ENCODE measurements at regions not wholly inside any gene's neighbourhood (a gene's known extent, or its start where the extent isn't known, plus 50 kb on each side); places are given as distances from the start of the nearest gene placed in this dataset.
"Not testable (repeated sequence)": the region's sequence is repeated elsewhere in the genome, so short reads cannot be mapped to it uniquely, and the experiment has no call there.

GRCh38 chr7:69076566-69076965 is 521.7 kb upstream of the AUTS2 start:
- DNase-seq = no peak

GRCh38 chr7:69078997-69079769 is 519.1 kb upstream of the AUTS2 start:
- DNase-seq = no peak

- DNase-seq = not testable (repeated sequence)
Measured at GRCh38 chr7:69087281-69087680, 511.0 kb upstream of the AUTS2 start.

GRCh38 chr7:69088185-69088584 is 510.1 kb upstream of the AUTS2 start:
- no peak for DNase-seq

- no peak for DNase-seq
Measured at GRCh38 chr7:69090936-69091335, 507.3 kb upstream of the AUTS2 start.

GRCh38 chr7:69091521-69091920 is 506.8 kb upstream of the AUTS2 start:
- DNase-seq = no peak

- DNase-seq = no peak
Measured at GRCh38 chr7:69095127-69095526, 503.1 kb upstream of the AUTS2 start.

- no peak for DNase-seq
Measured at GRCh38 chr7:69095649-69096048, 502.6 kb upstream of the AUTS2 start.

GRCh38 chr7:69104023-69104422 is 494.3 kb upstream of the AUTS2 start:
- DNase-seq = no peak

- no peak for DNase-seq
Measured at GRCh38 chr7:69105092-69105491, 493.2 kb upstream of the AUTS2 start.

GRCh38 chr7:69105981-69106380 is 492.3 kb upstream of the AUTS2 start:
- DNase-seq = no peak

GRCh38 chr7:69106449-69106848 is 491.8 kb upstream of the AUTS2 start:
- not testable (repeated sequence) for DNase-seq

- DNase-seq = not testable (repeated sequence)
Measured at GRCh38 chr7:69106946-69107345, 491.3 kb upstream of the AUTS2 start.

- no peak for DNase-seq
Measured at GRCh38 chr7:69108097-69108496, 490.2 kb upstream of the AUTS2 start.

GRCh38 chr7:69109246-69109645 is 489.0 kb upstream of the AUTS2 start:
- DNase-seq = no peak

- no peak for DNase-seq
Measured at GRCh38 chr7:69109879-69110278, 488.4 kb upstream of the AUTS2 start.

GRCh38 chr7:69110450-69111050 is 487.7 kb upstream of the AUTS2 start:
- no peak for DNase-seq

GRCh38 chr7:69114374-69114773 is 483.9 kb upstream of the AUTS2 start:
- DNase-seq = no peak

- no peak for DNase-seq
Measured at GRCh38 chr7:69115788-69116187, 482.5 kb upstream of the AUTS2 start.

- DNase-seq = not testable (repeated sequence)
Measured at GRCh38 chr7:69116196-69116595, 482.1 kb upstream of the AUTS2 start.

- no peak for DNase-seq
Measured at GRCh38 chr7:69122953-69123352, 475.3 kb upstream of the AUTS2 start.

GRCh38 chr7:69126896-69127479 is 471.3 kb upstream of the AUTS2 start:
- no peak for DNase-seq

- DNase-seq = no peak
Measured at GRCh38 chr7:69129524-69129923, 468.8 kb upstream of the AUTS2 start.

GRCh38 chr7:69129951-69130350 is 468.3 kb upstream of the AUTS2 start:
- DNase-seq = no peak
